AG09319 (cell line): ENCODE measurements at regions not wholly inside any gene's neighbourhood (a gene's known extent, or its start where the extent isn't known, plus 50 kb on each side); places are given as distances from the start of the nearest gene placed in this dataset.

ENCODE experiments used
- DNase-seq: peaks from one replicate; pipeline ENCODE4 v3.0.0-alpha.2; 2010; ENCODE audit warnings: low read depth; ENCODE audit errors: extremely low read depth
- CTCF ChIP-seq: IDR thresholded peaks from 2 replicates; pipeline ENCODE4 v1.5.1; 2011; ENCODE audit warnings: low read depth, mild to moderate bottlenecking, inconsistent platforms, low read length, moderate library complexity

- no peak for DNase-seq
- TF ChIP-seq CTCF = no peak
These were observed 228.8 kb downstream of the HACE1 start for GRCh38 chr6:104630955-104631354.

DNA sequence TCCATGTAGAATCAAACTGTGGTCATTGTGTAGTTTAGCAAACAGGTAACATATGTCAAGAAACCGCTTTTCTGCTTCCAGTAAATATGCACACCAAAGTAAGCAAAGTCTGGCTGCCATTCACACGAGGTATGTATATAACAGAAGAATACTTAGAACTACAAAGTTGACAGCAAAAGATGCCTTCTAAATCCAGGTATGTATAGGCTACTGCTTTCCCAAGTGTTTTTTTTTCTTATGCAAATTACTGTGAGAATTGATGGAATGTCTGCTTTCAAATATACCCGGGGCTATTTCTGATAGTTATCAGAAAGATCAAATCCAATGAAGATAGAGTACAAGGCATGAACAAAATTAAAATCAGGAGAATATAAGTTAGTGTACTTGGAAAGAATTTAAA, 229.2 kb downstream of the HACE1 start:
- TF ChIP-seq CTCF = no peak
- no peak for DNase-seq

- DNase-seq = no peak
- TF ChIP-seq CTCF = no peak
These were observed 229.9 kb downstream of the HACE1 start for GRCh38 chr6:104629826-104630225.

- TF ChIP-seq CTCF = no peak
- DNase-seq = no peak
These were observed 234.2 kb downstream of the HACE1 start for GRCh38 chr6:104625536-104625935.

DNA sequence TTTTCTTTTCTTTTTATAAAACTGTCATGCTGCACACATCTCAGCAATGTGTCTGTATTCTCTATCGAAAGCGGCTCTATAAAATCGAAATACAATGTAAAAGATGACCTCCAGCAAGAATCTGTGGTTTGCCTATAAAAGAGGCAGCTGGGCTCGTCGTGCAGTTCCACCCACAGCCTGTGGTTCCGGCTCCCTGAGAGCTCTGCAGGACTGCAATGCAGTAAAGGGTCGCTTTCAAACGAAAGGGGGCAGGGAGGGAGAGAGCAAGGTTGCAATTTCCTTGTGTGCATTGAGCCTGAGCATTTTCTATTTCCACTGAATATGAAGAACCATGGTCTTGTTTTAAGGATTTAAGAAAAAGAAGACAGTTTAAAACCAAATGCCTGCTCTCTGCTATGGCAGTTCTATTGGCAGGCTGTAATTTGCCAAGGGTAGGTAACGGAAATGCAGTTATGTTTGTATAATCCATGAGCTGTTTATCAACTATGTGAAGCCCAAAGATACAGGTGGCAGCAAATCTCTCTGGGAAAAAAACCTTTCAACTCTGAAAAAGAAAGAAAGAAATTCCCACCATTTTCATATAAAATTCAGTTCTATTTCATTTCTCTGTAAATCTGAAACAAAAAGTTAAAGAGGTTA, 236.5 kb downstream of the HACE1 start:
- DNase-seq = no peak
- TF ChIP-seq CTCF = no peak

- TF ChIP-seq CTCF = no peak
These were observed 238.3 kb downstream of the HACE1 start for GRCh38 chr6:104621396-104621795.

DNA sequence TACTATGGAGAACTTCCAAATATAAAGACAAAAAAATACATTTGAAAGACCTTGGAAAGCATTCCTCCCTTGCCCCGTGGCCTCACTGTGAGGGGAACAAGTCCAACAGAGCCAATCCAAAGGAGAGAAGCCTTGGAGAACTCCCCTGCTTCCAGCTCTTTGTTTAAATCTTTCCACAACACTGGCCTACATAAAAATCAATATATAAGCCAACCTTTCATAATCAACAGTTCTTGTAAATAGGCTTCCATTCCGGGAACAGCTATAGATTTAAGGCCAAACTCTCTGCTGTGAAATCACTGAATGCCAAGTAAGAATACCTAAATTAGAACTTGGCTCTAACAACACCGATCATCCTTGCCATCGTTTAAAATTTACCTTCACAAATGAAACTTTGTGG, 242.1 kb downstream of the HACE1 start:
- no peak for TF ChIP-seq CTCF
- DNase-seq = no peak

More at GRCh38 chr6:104621396-104621795, 238.3 kb downstream of the HACE1 start:
- DNase-seq = no peak
